Activated gamma-delta T cell treated with Interleukin-2 at 50 U/mL for 16 hours (primary cell): ENCODE measurements at regions not wholly inside any gene's neighbourhood (a gene's known extent, or its start where the extent isn't known, plus 50 kb on each side); places are given as distances from the start of the nearest gene placed in this dataset.

Experiments
- DNase-seq: peaks from one replicate; pipeline ENCODE4 v3.0.0-alpha.2; 2020

DNA sequence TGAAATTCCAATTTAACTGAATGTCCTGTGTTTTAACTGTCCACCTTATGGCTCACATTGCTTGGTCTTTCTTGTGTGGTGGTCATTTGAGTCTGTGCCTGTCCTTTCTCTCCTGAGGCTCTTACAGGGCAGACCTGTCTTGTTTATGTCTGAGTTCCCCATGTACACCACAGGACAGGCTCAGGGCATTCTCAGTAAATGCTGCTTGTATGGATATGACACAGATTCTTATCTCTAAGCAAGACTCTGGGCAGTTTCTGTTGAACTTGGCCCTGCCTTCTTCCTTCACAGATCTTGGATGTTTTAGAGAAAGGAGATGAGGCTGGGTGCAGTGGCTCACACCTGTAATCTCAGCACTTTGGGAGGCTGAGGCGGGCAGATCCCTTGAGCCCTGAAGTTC is 159.1 kb upstream of the CSF3R start:
- DNase-seq = no peak

DNA sequence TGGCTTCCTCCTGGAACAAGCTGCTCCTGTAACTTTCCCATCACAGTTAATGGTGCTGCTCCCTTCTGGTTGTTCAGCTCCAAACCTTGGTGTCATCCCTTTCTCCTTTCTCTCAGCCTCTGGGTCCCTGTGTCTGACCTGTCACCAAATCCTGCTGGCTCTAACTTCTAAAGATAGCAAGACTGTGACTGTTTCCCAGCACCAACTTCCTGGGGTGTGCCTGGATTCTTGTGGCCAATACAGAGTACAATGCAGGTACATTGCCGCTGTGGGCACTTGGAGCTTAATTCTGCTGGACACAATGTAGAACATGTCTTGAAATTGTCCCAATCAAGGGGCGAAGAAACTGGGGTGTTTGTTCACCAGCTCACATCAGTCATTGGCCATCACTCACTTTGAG is 156.7 kb upstream of the CSF3R start:
- DNase-seq = no peak

DNA sequence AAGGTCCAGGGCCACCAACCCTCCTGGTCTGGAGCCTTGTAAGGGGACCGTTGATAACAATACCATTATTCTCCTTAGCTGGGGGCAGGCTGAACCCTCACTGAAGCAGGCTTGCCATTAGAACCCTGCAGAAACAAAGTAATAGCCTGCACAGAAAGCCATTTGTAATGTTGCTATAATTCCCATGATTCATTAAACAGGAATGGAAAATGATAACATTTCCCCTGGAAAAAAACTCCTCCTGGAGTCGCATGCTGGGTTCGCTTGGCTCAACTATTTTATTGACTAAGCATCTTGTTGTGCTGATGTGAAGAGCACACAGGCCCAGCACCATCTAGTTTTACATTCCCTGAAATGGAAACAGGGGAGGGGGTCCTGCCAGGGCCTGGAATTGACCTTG is 155.6 kb upstream of the CSF3R start:
- no peak for DNase-seq

DNA sequence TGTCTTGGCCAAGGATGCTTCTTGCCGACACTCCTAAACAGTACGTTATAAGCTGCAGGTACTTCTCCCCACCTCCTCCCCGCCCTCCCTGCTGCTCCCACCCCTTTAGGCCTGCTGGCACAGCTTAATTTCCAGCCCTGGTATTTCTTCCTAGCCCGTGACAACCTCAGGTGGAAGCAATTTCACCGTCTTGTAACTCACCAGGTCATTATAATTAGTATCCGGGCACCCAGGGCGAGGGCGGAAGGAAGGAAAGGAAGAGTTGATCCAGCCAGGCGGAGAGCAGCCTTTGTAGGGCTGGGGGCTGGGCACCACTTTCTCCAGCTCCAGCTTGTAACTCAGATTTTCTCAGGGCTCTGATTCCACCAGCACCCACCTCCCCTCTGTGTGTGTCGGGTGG is 153.5 kb upstream of the CSF3R start:
- no peak for DNase-seq

DNA sequence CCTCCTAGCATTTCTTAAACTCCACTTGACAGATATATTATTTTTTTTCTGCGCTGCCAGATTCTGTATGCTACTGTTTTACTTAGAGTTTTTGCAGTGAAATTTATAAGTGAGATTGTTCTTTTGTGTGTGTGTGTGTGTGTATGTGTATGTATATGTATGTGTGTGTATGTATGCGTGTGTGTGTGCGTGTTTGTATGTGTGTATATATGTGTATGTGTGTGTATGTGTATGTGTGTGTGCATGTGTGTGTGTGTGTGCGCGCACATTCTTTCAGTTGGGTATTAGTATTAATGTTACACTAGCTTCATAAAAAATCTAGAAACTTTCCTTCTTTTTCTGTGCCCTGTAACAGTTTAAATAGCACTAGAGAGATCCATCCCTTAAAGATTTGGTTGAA is 152.6 kb upstream of the CSF3R start:
- no peak for DNase-seq

DNA sequence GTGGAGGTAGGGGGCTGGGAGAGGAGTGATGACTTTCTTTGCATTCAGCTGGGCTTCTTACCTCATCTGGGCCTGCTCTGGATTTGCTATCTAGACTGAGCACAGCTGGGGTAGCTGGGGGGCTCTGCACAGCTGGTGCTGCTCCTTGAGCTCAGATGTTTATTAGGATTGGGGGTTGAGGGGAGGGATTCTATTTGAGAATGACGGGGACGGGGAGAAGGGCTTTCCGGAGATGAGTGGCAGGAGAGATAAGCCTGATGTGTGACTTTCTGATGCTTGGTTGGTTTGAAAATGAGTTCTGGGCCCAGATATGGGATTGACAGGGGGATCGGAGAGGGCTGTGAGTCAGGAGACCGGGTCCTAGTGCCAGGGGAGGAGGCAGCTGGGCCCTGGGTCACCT is 146.1 kb upstream of the CSF3R start:
- no peak for DNase-seq

DNA sequence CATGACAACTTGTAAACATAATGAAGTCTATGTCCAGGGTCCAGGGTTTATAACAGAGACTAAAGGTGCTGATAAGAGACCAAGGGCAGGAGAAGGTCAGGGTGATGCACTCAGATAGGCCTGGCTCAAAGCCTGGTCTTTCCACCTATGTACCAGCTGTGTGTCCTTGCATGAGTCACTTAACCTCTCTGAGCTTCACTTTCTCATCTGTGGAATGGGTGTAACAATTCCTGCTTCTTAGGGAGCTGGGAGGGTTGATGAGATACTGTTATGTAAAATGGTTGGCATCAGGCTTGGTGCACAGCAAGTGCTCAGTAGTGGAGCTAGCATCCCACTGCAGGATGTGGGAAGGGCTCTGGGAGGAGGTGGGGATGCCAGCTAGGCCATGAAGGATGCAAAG is 143.7 kb upstream of the CSF3R start:
- DNase-seq = no peak

DNA sequence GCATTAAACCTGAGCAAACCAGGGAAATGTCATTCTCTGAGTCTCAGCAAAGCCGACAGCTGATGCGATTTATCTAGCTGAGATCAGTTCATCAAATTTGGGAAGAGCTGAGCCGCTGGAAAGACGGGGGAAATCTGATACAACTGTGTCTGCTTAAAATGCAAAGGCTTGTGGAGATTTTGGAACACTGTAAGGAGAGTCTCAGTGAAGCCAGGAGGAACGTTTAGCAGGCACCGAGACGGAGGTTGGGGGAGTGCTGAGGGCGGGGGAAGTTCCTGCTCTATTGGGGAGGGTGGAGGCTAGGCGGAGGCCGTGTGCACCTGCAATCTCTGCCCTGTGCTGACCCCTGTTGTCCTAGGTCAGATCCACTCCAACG is 143.2 kb upstream of the CSF3R start:
- no peak for DNase-seq

DNA sequence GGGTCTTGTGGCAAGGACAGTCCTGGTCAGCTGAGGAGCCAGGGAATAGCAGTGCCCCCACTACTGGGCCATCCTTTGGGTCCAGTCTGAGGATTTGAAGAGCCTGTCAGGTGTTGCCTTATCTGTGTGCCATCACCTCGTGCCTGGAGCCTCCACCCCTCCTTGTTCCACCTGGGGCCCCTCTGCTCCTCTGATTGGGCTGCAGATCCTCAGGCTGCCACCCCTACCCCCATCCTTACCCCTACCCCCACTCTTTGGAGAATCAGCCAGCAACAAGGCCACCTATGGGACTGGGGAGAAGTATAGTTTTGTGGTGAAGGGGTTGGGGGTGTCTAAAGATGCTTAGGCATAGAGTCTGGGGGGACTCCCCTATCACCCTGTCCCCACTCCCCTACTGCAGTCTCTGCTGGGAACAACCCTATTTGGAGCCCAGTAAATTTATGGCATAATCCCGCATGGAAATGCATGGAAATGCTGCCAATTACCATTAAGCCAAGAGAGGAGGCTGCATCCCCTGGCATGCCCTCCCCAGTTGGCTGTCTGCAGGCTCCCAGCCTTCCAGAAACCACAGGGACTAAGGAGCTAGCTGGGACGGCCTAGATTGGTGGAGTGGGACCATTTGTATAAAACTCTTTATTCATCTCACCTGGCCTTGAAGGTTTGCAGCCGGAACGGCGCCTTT is 142.7 kb upstream of the CSF3R start:
- DNase-seq = no peak

DNA sequence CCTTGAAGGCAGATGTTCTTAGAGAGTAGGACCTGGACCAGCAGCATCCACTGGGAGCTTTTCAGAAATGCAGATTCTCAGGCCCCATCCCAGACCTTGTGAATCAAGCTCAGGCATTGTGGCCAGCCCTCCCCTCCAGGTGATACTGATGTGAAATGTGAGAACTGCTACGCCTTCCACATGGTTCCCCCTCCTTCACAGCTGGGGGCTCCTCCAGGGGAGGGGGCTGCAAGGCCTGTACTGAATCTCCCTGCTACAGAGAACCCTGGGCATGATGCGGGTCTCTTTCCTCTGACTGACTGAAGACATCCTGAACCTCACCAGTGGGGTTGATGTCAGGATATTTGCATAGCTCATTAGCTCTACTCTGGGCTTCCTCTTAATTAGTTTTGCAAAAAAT is 141.8 kb upstream of the CSF3R start:
- DNase-seq = no peak

DNA sequence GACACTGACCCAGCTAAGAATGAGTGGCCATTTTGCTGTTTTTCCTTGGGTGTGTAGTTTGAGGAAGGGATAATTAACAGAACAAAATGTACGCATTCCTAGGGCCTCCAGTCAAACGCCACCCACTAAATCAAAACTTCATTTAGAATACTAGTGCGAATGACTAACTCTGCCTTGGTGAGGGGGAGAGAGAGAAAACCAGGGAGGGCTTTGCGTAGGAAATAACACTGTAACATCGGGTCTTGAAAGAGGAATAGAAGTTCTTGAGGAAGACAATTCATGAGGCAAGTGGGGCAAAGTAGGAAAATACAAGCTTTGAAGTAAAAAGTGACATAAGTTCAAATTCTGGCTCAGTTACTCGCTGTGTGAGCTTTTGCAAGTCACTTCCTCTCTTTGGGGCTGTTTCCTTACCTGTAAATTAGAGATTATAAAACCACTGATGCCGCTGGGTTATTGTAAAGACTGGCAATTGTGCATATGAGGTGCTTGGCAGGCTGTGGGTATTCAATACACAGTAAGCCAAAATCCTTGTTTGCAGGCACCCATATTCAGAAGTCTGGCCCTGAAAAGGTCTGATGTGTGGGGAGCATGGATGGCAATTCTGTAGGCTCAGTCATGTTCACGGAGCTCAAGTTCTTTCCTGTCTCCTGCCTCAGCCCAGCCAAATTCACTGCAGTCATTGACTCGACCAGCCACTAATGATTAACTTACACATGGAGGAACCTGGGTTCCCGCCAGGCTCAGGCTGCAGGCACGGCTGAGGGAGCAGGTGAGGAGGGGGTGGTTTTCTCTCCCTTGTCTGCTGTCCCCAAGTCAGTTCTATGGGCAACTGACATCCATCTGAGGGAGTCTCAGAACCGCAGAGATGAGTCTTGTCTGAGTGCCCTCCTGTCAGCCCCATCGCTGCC is 140.3 kb upstream of the CSF3R start:
- DNase-seq = no peak

DNA sequence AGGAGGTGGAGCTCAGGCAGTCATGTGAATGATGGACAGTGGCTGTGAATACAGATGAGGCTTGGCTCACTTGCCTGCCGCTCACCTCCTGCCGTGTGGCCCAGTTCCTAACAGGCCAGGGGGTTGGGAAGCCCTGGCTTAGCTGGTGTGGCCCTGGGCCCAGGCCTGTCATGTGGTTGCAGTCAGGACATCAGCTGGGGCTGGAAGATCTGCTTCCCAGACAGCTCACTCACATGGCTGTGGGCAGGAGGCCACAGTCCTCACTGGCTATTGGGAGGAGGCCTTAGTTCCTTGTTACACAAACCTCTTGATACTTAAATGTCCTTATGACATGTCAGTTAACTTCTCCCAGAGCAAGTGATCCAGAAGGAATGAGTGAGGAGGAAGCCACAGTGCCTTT is 138.8 kb upstream of the CSF3R start:
- DNase-seq = no peak

DNA sequence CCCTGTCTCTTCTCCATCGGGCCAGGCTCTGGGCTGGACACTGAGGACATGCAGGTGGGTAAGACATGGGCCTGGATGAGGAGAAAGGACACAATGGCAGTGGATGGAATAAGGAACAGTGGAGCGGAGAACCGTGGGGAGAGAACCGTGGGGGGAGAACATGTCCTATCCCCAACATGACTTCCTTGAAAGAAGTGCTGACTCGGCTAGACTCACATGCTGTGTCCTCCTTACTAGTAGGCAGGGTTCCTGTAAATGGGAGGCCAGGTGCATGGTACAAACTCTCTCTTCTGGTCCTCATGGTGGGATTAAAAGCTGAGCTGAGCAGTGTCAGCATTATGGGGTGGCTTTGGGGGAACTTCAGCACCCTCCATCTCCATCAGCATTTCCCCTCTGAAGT is 137.4 kb upstream of the CSF3R start:
- no peak for DNase-seq

DNA sequence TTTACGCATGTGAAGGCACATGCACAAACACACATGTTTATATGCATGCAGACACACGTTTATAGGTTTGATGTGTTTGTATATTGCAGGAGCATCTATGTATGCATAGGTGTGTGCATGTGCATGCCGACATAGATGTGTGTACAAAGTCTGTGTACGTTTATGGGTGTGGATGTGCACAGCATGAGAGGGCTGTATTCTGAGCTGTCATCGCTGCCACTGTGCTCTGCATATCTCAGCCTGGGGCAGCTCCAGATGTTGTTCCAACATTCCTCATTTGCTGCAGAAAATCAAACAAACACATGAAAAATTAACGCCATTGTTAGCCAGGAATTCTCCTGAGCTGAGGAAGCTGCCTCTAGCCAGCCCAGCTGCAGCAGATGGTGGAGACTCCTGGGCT is 132.3 kb upstream of the CSF3R start:
- no peak for DNase-seq

DNA sequence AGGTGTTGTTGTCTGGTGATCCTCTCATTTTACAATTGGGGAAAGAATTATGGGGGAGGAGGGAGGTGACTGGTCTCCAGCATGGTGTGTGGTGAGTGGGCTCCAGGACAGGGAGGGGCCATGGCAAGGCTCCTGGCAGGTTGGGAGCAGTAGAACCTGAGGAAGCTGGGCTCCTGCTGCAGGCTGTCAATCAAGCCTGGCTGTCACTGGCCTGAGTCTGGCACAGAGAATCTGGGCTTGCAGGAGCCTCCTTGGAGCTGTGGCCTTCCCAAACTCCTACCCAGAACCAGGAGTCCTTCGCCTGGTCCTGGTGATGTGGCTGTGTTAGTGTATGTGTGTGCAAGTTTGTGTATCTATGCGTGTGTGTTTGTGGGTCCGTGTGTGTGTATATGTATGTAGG is 131.9 kb upstream of the CSF3R start:
- no peak for DNase-seq

DNA sequence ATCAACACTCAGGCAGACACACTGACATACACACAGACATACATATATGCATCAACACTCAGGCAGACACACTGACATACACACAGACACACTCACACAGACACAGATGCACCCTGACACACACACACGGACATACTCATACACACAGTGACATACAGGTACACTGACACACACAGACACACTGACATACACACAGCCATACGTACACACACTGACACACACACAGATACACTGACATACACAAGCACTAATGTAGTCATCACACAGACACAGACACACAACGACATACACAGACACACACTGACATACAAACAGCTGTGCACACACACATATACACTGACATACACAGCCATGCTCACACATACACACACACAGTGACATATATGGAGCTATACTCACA is 131.0 kb upstream of the CSF3R start:
- no peak for DNase-seq

DNA sequence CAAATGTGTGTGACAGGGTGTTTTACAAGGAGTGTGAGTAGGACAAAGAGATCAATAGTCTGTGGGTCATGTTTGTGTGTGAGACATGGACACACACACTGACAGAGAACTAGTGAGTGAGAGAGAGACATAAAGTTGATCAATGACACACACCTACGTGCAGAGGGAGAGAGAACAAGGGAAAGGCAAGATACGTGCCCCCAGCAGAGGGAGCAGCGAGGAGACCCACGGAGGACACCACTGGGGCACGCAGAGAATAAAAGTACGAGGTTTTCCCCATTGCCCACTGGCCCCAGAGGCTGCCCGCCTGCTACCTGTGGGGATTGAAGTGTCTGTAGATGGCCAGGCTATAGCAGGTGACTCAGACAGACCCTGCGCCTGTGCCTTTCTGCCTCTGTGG is 130.2 kb upstream of the CSF3R start:
- no peak for DNase-seq

DNA sequence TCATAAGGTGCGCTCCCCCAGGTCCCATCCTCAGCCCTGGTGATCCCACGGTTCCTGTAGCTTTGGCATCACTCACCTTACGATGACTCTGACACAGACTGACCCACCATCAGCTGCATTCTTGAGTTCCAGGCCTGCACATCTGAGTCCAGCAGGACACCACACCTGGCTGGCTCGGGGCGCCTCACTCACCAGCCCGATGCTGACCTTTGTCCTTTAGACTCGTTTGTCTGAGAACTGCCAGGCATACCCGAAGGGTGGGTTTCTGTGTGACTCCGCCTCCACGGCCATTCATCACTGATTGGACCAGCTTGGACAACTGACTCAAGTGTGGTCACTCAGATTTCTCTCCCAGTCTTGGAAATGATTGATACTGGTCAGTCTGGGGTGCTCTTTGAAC is 129.4 kb upstream of the CSF3R start:
- no peak for DNase-seq

DNA sequence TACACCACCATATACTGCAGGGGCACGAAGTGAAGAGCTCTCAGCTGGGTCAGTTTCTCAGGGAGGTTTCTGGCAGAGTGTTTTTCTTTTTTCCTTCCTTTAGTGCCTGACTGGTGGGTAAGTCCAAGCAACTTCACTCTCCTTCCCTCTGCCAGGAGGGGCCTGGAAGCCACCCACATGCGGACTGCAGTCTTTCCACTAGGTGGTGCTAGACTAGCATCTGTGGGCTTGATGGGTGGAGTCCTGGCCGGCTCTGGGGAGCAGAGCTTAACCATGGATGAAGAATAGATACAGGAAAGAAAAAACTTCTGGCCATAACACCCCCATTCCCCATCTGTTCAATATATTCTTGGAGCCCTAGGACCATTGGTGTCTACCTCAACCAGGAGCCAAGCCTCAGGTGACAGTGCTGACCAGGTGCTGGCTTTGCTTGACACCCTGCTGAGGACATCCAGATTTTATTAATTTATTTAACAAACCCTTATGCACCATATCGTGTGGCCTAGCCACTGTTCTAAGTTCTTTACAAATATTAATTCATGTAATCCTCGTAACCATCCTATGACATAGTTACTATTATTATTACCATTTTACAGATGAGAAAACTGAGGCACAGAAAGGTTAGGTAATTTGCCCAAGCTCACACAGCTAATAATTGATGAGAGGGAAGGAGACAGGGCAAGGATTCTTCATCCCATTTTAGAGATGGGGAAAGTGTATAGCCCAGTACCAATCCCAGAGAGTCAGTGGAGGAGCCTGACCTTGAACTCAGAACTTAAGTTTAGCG is 126.7 kb upstream of the CSF3R start:
- peak; percentile 20 for DNase-seq

DNA sequence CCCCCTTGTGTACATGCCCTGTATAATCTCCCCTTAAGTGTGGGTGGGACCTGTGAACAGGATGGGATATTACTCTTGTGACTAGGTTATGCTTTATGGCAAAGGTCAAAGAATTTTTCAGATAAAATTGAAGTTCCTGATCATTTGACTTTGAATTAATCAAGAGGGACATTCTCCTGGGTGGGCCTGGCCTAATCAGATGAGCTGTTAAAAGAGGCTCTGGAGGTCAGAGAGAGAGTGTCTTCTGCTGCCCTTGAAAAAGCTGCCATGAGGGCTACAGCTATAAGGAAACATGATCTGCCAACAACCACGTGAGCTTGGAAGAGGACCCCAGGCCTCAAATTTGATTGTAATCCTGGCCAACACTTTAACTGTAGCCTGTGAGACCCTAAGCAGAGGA is 125.6 kb upstream of the CSF3R start:
- no peak for DNase-seq

DNA sequence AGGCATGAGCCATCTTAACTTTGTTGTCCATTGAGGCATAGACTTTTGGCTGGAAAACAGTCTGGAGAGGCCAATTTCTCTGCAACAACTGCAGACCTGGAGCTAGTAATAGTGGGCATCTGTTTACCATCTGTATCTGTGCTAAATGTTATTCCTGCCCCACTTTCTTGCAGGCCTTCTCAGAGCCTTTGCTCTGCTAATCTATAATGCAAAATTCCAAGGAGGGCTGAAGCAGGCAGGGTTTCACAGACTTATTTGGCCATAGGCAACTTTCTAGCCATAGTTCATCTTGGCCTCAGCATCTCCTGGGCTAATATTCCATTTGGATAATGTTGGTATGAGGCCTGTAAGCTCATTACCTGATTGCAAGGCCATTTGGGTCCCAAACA is 124.5 kb upstream of the CSF3R start:
- DNase-seq = no peak

DNA sequence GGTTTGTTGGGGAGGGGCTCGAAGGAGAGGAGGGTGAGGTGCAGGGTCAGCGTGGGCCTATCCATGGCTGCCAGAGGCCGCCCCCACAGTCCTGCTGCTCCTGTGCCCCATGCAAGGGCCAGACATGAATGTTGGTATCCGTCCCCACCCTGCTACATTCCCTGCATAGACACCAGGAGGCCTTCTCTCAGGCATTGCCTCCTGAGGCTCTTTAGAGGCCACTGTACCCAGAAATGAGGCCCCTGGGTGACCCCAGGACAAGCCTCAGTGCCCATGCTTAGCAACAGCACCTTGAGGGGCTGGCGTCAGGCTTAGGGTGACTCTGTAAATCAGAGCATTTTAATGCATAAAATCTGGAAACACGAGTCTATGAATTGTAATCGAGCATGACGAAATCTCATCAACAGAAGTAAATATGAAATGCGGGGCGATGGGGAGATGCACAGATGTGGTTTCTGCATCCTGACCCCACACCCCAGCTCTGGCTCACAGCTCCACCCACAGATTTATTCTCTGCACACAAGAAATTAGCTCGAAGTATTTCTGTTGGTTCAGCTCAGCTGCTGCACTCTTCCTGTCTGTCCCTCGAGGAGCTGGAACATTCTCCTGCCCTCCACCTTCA is 124.0 kb upstream of the CSF3R start:
- peak; percentile 36 for DNase-seq

DNA sequence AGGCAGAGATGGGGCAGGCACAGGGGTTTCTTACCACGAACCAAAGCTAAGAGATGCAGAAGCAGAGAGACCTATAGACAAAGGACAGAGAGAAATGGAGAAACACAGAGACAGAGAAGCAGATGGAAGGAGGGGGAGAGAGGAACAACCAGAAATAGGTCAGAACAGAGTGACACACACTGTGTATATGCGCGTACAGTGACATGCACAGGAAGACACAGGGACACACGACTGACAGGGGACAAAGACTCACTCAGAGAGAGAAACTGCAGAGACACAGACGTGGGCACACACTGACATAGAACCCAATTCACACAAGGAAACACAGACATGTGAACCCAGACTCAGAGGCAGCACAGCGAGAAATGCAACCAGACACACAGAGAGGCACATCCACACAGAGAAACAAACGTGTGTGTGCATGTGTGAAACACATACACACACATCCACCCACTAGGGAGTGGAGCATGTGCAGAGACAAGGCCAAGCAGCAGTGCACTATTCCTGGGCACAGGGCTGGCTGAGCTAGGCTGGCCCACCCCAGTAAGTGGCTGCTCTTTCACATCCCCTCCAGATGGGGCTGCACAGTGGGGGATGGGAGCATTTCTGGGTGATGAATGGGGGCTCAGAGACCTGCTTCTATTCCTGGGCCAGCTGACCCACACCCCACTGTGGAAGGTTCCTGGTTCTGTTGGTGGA is 123.4 kb upstream of the CSF3R start:
- DNase-seq = peak; percentile 4
